B cell (primary cell): ENCODE measurements at regions not wholly inside any gene's neighbourhood (a gene's known extent, or its start where the extent isn't known, plus 50 kb on each side); places are given as distances from the start of the nearest gene placed in this dataset.

Source experiments
- ATAC-seq: fragments of 200-7000 bp; cut with Tn5 transposase; one replicate; pipeline ENCODE4 v1.10.0; 2021; ENCODE audit warnings: low read depth, mild to moderate bottlenecking, moderate number of reproducible peaks, moderate library complexity
- CTCF ChIA-PET: fragments of 350-600 bp; sonication (Branson Sonifier 250); formaldehyde crosslinking; loops from one replicate; lab custom pipeline; 2021; ENCODE audit warnings: antibody characterized with exemption, inconsistent platforms; lab: Charles Lee
- POLR2A ChIA-PET: fragments of 350-600 bp; sonication (Branson Sonifier 250); formaldehyde crosslinking; loops from one replicate; lab custom pipeline; 2021; ENCODE audit warnings: antibody characterized with exemption; lab: Charles Lee
- DNase-seq: peaks from one replicate; pipeline ENCODE4 v3.0.0; 2013
- H2AFZ ChIP-seq: 2 replicates; pipeline ENCODE4 v1.6.1; 2012; ENCODE audit warnings: mild to moderate bottlenecking, low read depth, low read length; ENCODE audit not compliant: insufficient read depth, poor library complexity, severe bottlenecking
- H3K27ac ChIP-seq, 2 donors: 1 replicate in 1 of 2; 2 replicates in 1 of 2; pipeline ENCODE4 v1.5.1; 2012 to 2013; ENCODE audit warnings: low read length in 2 of 2, mild to moderate bottlenecking in 2 of 2, moderate library complexity in 1 of 2
- H3K27me3 ChIP-seq, 4 experiments: fragments of 200-600 bp in 1 of 4; sonication (generic) in 1 of 4; replicated peaks in 1 of 4; 1 replicate in 2 of 4; 2 replicates in 2 of 4; pipeline versions ENCODE4 v1.6.1 to v1.7.0; 2013 to 2016; ENCODE audit warnings: low read length in 3 of 4, mild to moderate bottlenecking in 2 of 4, mixed read lengths in 1 of 4, moderate library complexity in 1 of 4; ENCODE audit not compliant: insufficient read depth in 4 of 4, control insufficient read depth in 3 of 4; ENCODE audit errors: control extremely low read depth in 1 of 4
- H3K36me3 ChIP-seq, 2 experiments: replicated peaks in 1 of 2; 1 replicate in 1 of 2; 2 replicates in 1 of 2; pipeline versions ENCODE4 v1.6.1 to v1.7.1; 2013; ENCODE audit warnings: low read length in 1 of 2; ENCODE audit not compliant: insufficient read depth in 2 of 2, control insufficient read depth in 1 of 2; ENCODE audit errors: control extremely low read depth in 1 of 2, extremely low read depth in 1 of 2
- H3K4me1 ChIP-seq, 2 donors: fragments of 200-600 bp in 1 of 2; sonication (generic) in 1 of 2; 1 replicate in 1 of 2; 2 replicates in 1 of 2; pipeline versions ENCODE4 v1.5.1 to v1.6.1; 2013 to 2017; ENCODE audit warnings: low read length in 2 of 2; ENCODE audit not compliant: control insufficient read depth in 2 of 2, insufficient read depth in 2 of 2
- H3K4me2 ChIP-seq: replicated peaks from 2 replicates; pipeline ENCODE3; 2012; ENCODE audit warnings: mild to moderate bottlenecking, low read depth, low read length; ENCODE audit not compliant: poor library complexity, severe bottlenecking
- H3K4me3 ChIP-seq, 5 experiments: fragments of 200-600 bp in 1 of 5; sonication (generic) in 1 of 5; 1 replicate in 3 of 5; 2 replicates in 2 of 5; pipeline versions ENCODE4 v1.5.1 to v1.7.0; 2011 to 2016; ENCODE audit warnings: low read length in 4 of 5, mild to moderate bottlenecking in 4 of 5, low read depth in 2 of 5, control low read depth in 1 of 5, moderate library complexity in 1 of 5; ENCODE audit not compliant: insufficient read depth in 1 of 5; ENCODE audit errors: control extremely low read depth in 1 of 5, extremely low read depth in 1 of 5
- H3K79me2 ChIP-seq: fragments of 200-600 bp; sonication (generic); one replicate; pipeline ENCODE4 v1.6.0; 2016; ENCODE audit warnings: low read length; ENCODE audit not compliant: control insufficient read depth, insufficient read depth
- H3K9ac ChIP-seq: fragments of 200-600 bp; sonication (generic); 2 replicates; pipeline ENCODE4 v1.6.1; 2017; ENCODE audit warnings: mild to moderate bottlenecking, low read length, moderate library complexity
- H3K9me3 ChIP-seq, 3 donors: one replicate each; pipeline versions ENCODE4 v1.6.1 to v1.7.1; 2013; ENCODE audit warnings: low read length in 2 of 3; ENCODE audit not compliant: control insufficient read depth in 2 of 3, insufficient read depth in 1 of 3; ENCODE audit errors: control extremely low read depth in 1 of 3
- H4K20me1 ChIP-seq: 2 replicates; pipeline ENCODE4 v1.6.0; 2012; ENCODE audit warnings: mild to moderate bottlenecking, low read length; ENCODE audit not compliant: insufficient read depth, control insufficient read depth, poor library complexity, severe bottlenecking
- H3K27ac Mint-ChIP-seq: one replicate; pipeline ENCODE4 v1.8.0; 2021; ENCODE audit warnings: mixed read lengths
- H3K27me3 Mint-ChIP-seq: one replicate; pipeline ENCODE4 v1.8.0; 2021; ENCODE audit warnings: mixed read lengths
- H3K4me1 Mint-ChIP-seq: one replicate; pipeline ENCODE4 v1.8.0; 2021; ENCODE audit warnings: mixed read lengths
- H3K4me3 Mint-ChIP-seq: one replicate; pipeline ENCODE4 v1.8.0; 2021; ENCODE audit warnings: mixed read lengths
- H3K9me3 Mint-ChIP-seq: one replicate; pipeline ENCODE4 v1.8.0; 2022; ENCODE audit warnings: mixed read lengths; ENCODE audit not compliant: insufficient read depth
- EZH2 ChIP-seq: IDR thresholded peaks from 2 replicates; pipeline ENCODE4 v1.6.1; 2012; ENCODE audit warnings: borderline replicate concordance, low read depth, mild to moderate bottlenecking, moderate library complexity, low read length; ENCODE audit not compliant: insufficient read depth, poor library complexity, severe bottlenecking
- WGBS: methylation state at CpG from one replicate; pipeline ENCODE4 v1.1.5; 2013; ENCODE audit warnings: missing lambda C conversion rate; ENCODE audit not compliant: insufficient coverage; 5-methylcytosine and 5-hydroxymethylcytosine counted together
- intact Hi-C: fragments of 100-400 bp; cut with micrococcal nuclease; formaldehyde crosslinking; loops from one replicate; pipeline ENCODE4 v1.10.0; 2022
- TF ChIP-seq, protein P1 (sequence below): fragments of 200-600 bp; IDR thresholded peaks from one replicate; pipeline ENCODE4 v1.8.0; 2022; ENCODE audit warnings: antibody characterized with exemption, mild to moderate bottlenecking

- 80% methylated on average over 1 of the region's 2 CpGs for WGBS
- ATAC-seq (no peak), DNase-seq (no peak)
- CTCF ChIA-PET, result no interaction called here
- no peaks in the 10 kb centered on the region for H4K20me1 ChIP-seq
- no peak overlapping the region for H3K9ac ChIP-seq
- Mint-ChIP-seq H3K9me3 (peaks cover 3% of the 10 kb centered on the region), H3K27ac (no peak overlapping the region), H3K4me3 (no peak overlapping the region), H3K27me3 (no peaks in the 10 kb centered on the region), H3K4me1 (no peaks in the 10 kb centered on the region)
- no peaks in the 10 kb centered on the region for H3K27me3 ChIP-seq
- H3K9me3 ChIP-seq, result peaks cover 0 to 7% (median 0%) of the 10 kb centered on the region in 3 donors
- intact Hi-C loops, result no loop called here
- no peaks in the 10 kb centered on the region for H3K79me2 ChIP-seq
- no peak overlapping the region for H3K4me2 ChIP-seq
- no peak overlapping the region for H2AFZ ChIP-seq
- H3K36me3 ChIP-seq, result no peaks in the 10 kb centered on the region
- H3K4me3 ChIP-seq, result no peak overlapping the region
- H3K4me1 ChIP-seq, result no peaks in the 10 kb centered on the region
- no peak overlapping the region for H3K27ac ChIP-seq
- no peak for TF ChIP-seq EZH2
- TF ChIP-seq, protein P1, sequence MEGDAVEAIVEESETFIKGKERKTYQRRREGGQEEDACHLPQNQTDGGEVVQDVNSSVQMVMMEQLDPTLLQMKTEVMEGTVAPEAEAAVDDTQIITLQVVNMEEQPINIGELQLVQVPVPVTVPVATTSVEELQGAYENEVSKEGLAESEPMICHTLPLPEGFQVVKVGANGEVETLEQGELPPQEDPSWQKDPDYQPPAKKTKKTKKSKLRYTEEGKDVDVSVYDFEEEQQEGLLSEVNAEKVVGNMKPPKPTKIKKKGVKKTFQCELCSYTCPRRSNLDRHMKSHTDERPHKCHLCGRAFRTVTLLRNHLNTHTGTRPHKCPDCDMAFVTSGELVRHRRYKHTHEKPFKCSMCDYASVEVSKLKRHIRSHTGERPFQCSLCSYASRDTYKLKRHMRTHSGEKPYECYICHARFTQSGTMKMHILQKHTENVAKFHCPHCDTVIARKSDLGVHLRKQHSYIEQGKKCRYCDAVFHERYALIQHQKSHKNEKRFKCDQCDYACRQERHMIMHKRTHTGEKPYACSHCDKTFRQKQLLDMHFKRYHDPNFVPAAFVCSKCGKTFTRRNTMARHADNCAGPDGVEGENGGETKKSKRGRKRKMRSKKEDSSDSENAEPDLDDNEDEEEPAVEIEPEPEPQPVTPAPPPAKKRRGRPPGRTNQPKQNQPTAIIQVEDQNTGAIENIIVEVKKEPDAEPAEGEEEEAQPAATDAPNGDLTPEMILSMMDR, result no peak
- POLR2A ChIA-PET, result no interaction called here
These were observed 410.7 kb upstream of the SEMA3A start for GRCh38 chr7:84605301-84605700.

GRCh38 chr7:84603545-84603944 is 409.0 kb upstream of the SEMA3A start:
- H3K27ac Mint-ChIP-seq, result no peak overlapping the region
- H3K9me3 Mint-ChIP-seq, result peaks cover 5% of the 10 kb centered on the region
- 89% methylated on average over 3 of the region's 5 CpGs for WGBS
- Histone ChIP-seq H3K27ac (no peak overlapping the region), H3K4me3 (no peak overlapping the region), H4K20me1 (no peaks in the 10 kb centered on the region), H3K79me2 (no peaks in the 10 kb centered on the region), H2AFZ (no peak overlapping the region), H3K27me3 (no peaks in the 10 kb centered on the region), H3K9me3 (peaks cover 0 to 7% (median 0%) of the 10 kb centered on the region in 3 donors), H3K4me2 (no peak overlapping the region), H3K36me3 (no peaks in the 10 kb centered on the region), H3K4me1 (no peaks in the 10 kb centered on the region), H3K9ac (no peak overlapping the region)
- intact Hi-C loops, result no loop called here
- H3K4me3 Mint-ChIP-seq, result no peak overlapping the region
- TF ChIP-seq, protein P1, result no peak
- TF ChIP-seq EZH2, result no peak
- ChIA-PET CTCF (no interaction called here), POLR2A (no interaction called here)
- ATAC-seq, result no peak
- H3K27me3 Mint-ChIP-seq, result no peaks in the 10 kb centered on the region
- no peaks in the 10 kb centered on the region for H3K4me1 Mint-ChIP-seq
- DNase-seq, result no peak
